CD14-positive monocyte (primary cell): ENCODE measurements at regions not wholly inside any gene's neighbourhood (a gene's known extent, or its start where the extent isn't known, plus 50 kb on each side); places are given as distances from the start of the nearest gene placed in this dataset.

Experiments
- DNase-seq, 3 donors: peaks; one replicate each; pipeline ENCODE4 v3.0.0-alpha.2; 2011 to 2022
- H2AFZ ChIP-seq: 2 replicates; pipeline ENCODE4 v1.6.0; 2012; ENCODE audit warnings: mild to moderate bottlenecking, low read depth, low read length, inconsistent platforms; ENCODE audit not compliant: insufficient read depth, poor library complexity, severe bottlenecking
- H3K27ac ChIP-seq, 2 donors: 1 replicate in 1 of 2; 2 replicates in 1 of 2; pipeline ENCODE4 v1.5.1; 2012 to 2013; ENCODE audit warnings: low read length in 2 of 2, control low read depth in 1 of 2, inconsistent platforms in 1 of 2, low read depth in 1 of 2, mild to moderate bottlenecking in 1 of 2
- H3K27me3 ChIP-seq, 2 donors: one replicate each; pipeline versions ENCODE4 v1.6.0 to v1.6.1; 2011 to 2013; ENCODE audit warnings: low read length in 2 of 2; ENCODE audit not compliant: control insufficient read depth in 2 of 2, insufficient read depth in 2 of 2
- H3K36me3 ChIP-seq, 2 donors: replicated peaks in 1 of 2; 1 replicate in 1 of 2; 2 replicates in 1 of 2; pipeline versions ENCODE4 v1.5.1 to v1.6.1; 2012 to 2013; ENCODE audit warnings: low read length in 2 of 2, control low read depth in 1 of 2, inconsistent platforms in 1 of 2, mild to moderate bottlenecking in 1 of 2; ENCODE audit not compliant: insufficient read depth in 2 of 2, control insufficient read depth in 1 of 2
- H3K4me1 ChIP-seq, 2 donors: 1 replicate in 1 of 2; 2 replicates in 1 of 2; pipeline versions ENCODE4 v1.5.1 to v1.6.1; 2012 to 2013; ENCODE audit warnings: low read length in 2 of 2, control low read depth in 1 of 2, inconsistent platforms in 1 of 2, mild to moderate bottlenecking in 1 of 2, moderate library complexity in 1 of 2; ENCODE audit not compliant: insufficient read depth in 2 of 2, control insufficient read depth in 1 of 2
- H3K4me2 ChIP-seq: replicated peaks from 2 replicates; pipeline ENCODE3; 2012; ENCODE audit warnings: low read length, moderate library complexity, mild to moderate bottlenecking; ENCODE audit not compliant: poor library complexity, severe bottlenecking; ENCODE audit errors: extremely low read depth
- H3K4me3 ChIP-seq, 3 experiments: fragments of 200-600 bp in 1 of 3; sonication (generic) in 1 of 3; replicated peaks in 1 of 3; 1 replicate in 2 of 3; 2 replicates in 1 of 3; pipeline ENCODE4 v1.5.1; 2011 to 2013; ENCODE audit warnings: low read length in 3 of 3, mild to moderate bottlenecking in 3 of 3, control low read depth in 2 of 3, low read depth in 2 of 3, inconsistent platforms in 1 of 3, moderate library complexity in 1 of 3
- H3K79me2 ChIP-seq: 2 replicates; pipeline ENCODE4 v1.6.0; 2012; ENCODE audit warnings: mild to moderate bottlenecking, control low read depth, inconsistent platforms, low read length, moderate library complexity; ENCODE audit not compliant: insufficient read depth
- H3K9ac ChIP-seq: 2 replicates; pipeline ENCODE4 v1.6.0; 2017; ENCODE audit warnings: low read length, mild to moderate bottlenecking; ENCODE audit not compliant: insufficient read depth, poor library complexity, severe bottlenecking
- H3K9me3 ChIP-seq, 2 donors: replicated peaks in 1 of 2; 1 replicate in 1 of 2; 2 replicates in 1 of 2; pipeline versions ENCODE4 v1.5.1 to v1.6.1; 2012 to 2013; ENCODE audit warnings: low read length in 2 of 2, control low read depth in 1 of 2; ENCODE audit not compliant: control insufficient read depth in 1 of 2, insufficient read depth in 1 of 2
- H4K20me1 ChIP-seq: 2 replicates; pipeline ENCODE4 v1.6.0; 2012; ENCODE audit warnings: mild to moderate bottlenecking, low read length, control low read depth, moderate library complexity; ENCODE audit not compliant: insufficient read depth
- H3K27ac Mint-ChIP-seq, 7 donors: one replicate each; pipeline ENCODE4 v1.8.0; 2020; ENCODE audit warnings: mild to moderate bottlenecking in 7 of 7, mixed read lengths in 7 of 7, moderate library complexity in 6 of 7, inconsistent platforms in 2 of 7
- H3K27me3 Mint-ChIP-seq, 3 donors: one replicate each; pipeline ENCODE4 v1.8.0; 2021 to 2022; ENCODE audit warnings: low read depth in 3 of 3, mild to moderate bottlenecking in 3 of 3, mixed read lengths in 3 of 3, moderate library complexity in 3 of 3, inconsistent platforms in 1 of 3
- H3K36me3 Mint-ChIP-seq, 2 donors: one replicate each; pipeline ENCODE4 v1.8.0; 2020; ENCODE audit warnings: mixed read lengths in 2 of 2, inconsistent platforms in 1 of 2, mild to moderate bottlenecking in 1 of 2
- H3K4me1 Mint-ChIP-seq: one replicate; pipeline ENCODE4 v1.8.0; 2020; ENCODE audit warnings: mild to moderate bottlenecking, mixed read lengths
- H3K4me3 Mint-ChIP-seq, 2 donors: one replicate each; pipeline ENCODE4 v1.8.0; 2020; ENCODE audit warnings: mild to moderate bottlenecking in 2 of 2, mixed read lengths in 2 of 2, moderate library complexity in 1 of 2
- H3K9me3 Mint-ChIP-seq, 7 donors: one replicate each; pipeline ENCODE4 v1.8.0; 2020 to 2022; ENCODE audit warnings: mixed read lengths in 7 of 7, mild to moderate bottlenecking in 6 of 7, moderate library complexity in 6 of 7, inconsistent platforms in 2 of 7
- WGBS: methylation state at CpG from one replicate; pipeline ENCODE4 v1.1.5; 2013; ENCODE audit warnings: missing lambda C conversion rate; ENCODE audit not compliant: insufficient coverage; 5-methylcytosine and 5-hydroxymethylcytosine counted together
- intact Hi-C, 2 donors: fragments of 100-400 bp; cut with micrococcal nuclease; formaldehyde crosslinking; loops; one replicate each; pipeline versions ENCODE4 v1.15.0 to v1.15.1; 2023
- TF ChIP-seq, protein P1 (sequence below): fragments of 200-600 bp; IDR thresholded peaks from one replicate; pipeline ENCODE4 v1.8.0; 2022; ENCODE audit warnings: antibody characterized with exemption, mild to moderate bottlenecking

DNA sequence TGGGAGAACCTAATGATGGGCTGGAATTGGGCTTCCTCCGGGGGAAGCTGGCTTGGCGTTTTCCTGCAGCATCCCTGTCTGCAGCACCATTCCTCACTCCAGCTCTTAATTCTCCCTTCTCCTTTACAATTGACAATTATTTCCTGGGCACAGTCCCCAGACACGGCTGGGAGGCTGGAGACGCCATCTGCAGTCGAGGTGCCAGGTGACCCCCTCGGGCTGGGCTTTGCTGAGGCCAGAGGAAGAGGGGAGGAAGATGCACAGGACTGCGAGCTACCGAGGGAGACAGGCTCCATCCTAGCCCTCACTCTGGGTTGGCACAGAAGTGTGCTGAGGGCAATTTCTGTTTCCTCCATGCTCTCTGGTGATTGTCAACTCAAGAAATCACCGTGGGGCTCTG, 453.8 kb downstream of the PTPRU start:
- Histone ChIP-seq H3K4me1 (no peaks in the 10 kb centered on the region), H4K20me1 (no peaks in the 10 kb centered on the region), H3K4me3 (no peak overlapping the region), H2AFZ (no peak overlapping the region), H3K79me2 (no peaks in the 10 kb centered on the region), H3K9ac (no peak overlapping the region), H3K4me2 (no peak overlapping the region), H3K36me3 (no peaks in the 10 kb centered on the region), H3K27me3 (peaks cover 0 to 6% of the 10 kb centered on the region in 2 donors), H3K27ac (no peak overlapping the region), H3K9me3 (no peaks in the 10 kb centered on the region)
- Mint-ChIP-seq H3K4me1 (peaks cover 16% of the 10 kb centered on the region), H3K27ac (no peak overlapping the region), H3K36me3 (no peaks in the 10 kb centered on the region), H3K27me3 (peaks cover 4 to 9% (median 5%) of the 10 kb centered on the region in 3 donors), H3K9me3 (peaks cover 0 to 3% (median 0%) of the 10 kb centered on the region in 7 donors), H3K4me3 (no peak overlapping the region)
- TF ChIP-seq, protein P1, sequence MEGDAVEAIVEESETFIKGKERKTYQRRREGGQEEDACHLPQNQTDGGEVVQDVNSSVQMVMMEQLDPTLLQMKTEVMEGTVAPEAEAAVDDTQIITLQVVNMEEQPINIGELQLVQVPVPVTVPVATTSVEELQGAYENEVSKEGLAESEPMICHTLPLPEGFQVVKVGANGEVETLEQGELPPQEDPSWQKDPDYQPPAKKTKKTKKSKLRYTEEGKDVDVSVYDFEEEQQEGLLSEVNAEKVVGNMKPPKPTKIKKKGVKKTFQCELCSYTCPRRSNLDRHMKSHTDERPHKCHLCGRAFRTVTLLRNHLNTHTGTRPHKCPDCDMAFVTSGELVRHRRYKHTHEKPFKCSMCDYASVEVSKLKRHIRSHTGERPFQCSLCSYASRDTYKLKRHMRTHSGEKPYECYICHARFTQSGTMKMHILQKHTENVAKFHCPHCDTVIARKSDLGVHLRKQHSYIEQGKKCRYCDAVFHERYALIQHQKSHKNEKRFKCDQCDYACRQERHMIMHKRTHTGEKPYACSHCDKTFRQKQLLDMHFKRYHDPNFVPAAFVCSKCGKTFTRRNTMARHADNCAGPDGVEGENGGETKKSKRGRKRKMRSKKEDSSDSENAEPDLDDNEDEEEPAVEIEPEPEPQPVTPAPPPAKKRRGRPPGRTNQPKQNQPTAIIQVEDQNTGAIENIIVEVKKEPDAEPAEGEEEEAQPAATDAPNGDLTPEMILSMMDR: no peak
- 89% methylated on average over 4 of the region's 9 CpGs for WGBS
- no peak for DNase-seq
- intact Hi-C loops: loop anchor here in 1 of 2 donors (10.0 kb wide), 2 partner anchors 705 to 1015 kb away; no protein-coding TSS in a partner anchor

DNA sequence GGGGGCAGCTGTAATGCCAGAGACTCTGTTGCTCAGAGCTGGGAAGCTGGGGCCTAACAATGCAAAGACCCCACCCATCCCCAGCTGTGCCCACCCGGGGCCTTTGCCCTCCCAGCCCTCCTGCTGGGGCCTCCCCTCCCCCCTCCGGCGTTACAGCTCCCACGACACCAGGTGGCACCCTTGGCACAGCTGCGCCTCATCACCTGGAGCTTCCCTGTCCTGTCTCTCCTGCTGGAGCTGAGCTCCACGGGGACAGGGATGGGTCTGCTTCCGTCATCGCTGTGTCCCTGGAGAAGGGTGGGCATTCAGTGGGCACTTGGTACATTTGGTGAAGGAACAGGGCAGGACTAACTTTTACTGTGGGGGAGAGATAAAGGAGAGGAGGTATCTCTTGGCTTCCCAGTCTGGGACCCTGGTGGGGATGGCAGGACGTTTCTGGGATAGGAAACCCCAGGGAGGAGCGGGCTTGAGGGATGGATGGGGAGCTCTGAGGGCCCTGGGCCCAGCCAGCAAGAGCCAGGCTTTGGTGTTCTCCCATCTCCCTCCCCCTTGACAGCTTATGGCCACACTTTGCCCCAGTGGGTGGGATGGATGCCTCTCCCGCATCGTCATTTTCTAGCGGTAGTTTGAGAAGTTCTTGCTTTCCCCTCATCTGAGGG, 453.2 kb downstream of the PTPRU start:
- WGBS: 76% methylated on average over 9 of the region's 13 CpGs

More for the DNA sequence above, 453.2 kb downstream of the PTPRU start:
- H3K9ac ChIP-seq: no peak overlapping the region
- no peaks in the 10 kb centered on the region for H3K36me3 ChIP-seq
- H2AFZ ChIP-seq: no peak overlapping the region
- no peaks in the 10 kb centered on the region for H4K20me1 ChIP-seq
- TF ChIP-seq, protein P1: no peak
- no peak overlapping the region for H3K4me2 ChIP-seq
- intact Hi-C loops: loop anchor here in 1 of 2 donors (10.0 kb wide), 2 partner anchors 705 to 1015 kb away; no protein-coding TSS in a partner anchor
- Mint-ChIP-seq H3K9me3 (peaks cover 0 to 3% (median 0%) of the 10 kb centered on the region in 7 donors), H3K27ac (no peak overlapping the region), H3K36me3 (no peaks in the 10 kb centered on the region), H3K27me3 (peaks cover 4 to 9% (median 5%) of the 10 kb centered on the region in 3 donors), H3K4me3 (no peak overlapping the region), H3K4me1 (peaks cover 16% of the 10 kb centered on the region)
- H3K9me3 ChIP-seq: no peaks in the 10 kb centered on the region
- H3K4me1 ChIP-seq: no peaks in the 10 kb centered on the region
- no peak overlapping the region for H3K4me3 ChIP-seq
- no peaks in the 10 kb centered on the region for H3K79me2 ChIP-seq
- H3K27me3 ChIP-seq: peaks cover 0 to 6% of the 10 kb centered on the region in 2 donors
- H3K27ac ChIP-seq: no peak overlapping the region
- no peak for DNase-seq
